Transverse colon (tissue), 4 donors: ENCODE measurements at regions not wholly inside any gene's neighbourhood (a gene's known extent, or its start where the extent isn't known, plus 50 kb on each side); places are given as distances from the start of the nearest gene placed in this dataset.

ENCODE experiments used
- DNase-seq: peaks from one replicate; pipeline ENCODE4 v3.0.0-alpha.2; 2019
- H3K27ac ChIP-seq, 4 donors: fragments of 200-600 bp; sonication (generic); 2 replicates each; pipeline ENCODE4 v1.5.1; 2016 to 2018; ENCODE audit warnings: inconsistent platforms in 4 of 4
- H3K27me3 ChIP-seq: fragments of 200-600 bp; sonication (generic); 2 replicates; pipeline ENCODE4 v1.5.1; 2017; ENCODE audit warnings: inconsistent platforms
- H3K36me3 ChIP-seq, 4 donors: fragments of 200-600 bp; sonication (generic); 2 replicates each; pipeline ENCODE4 v1.5.1; 2017 to 2019; ENCODE audit warnings: inconsistent platforms in 4 of 4
- H3K4me1 ChIP-seq, 4 donors: fragments of 200-600 bp; sonication (generic); 2 replicates each; pipeline ENCODE4 v1.5.1; 2017 to 2020; ENCODE audit warnings: inconsistent platforms in 4 of 4
- H3K4me3 ChIP-seq, 4 donors: fragments of 200-600 bp; sonication (generic); 1 replicate in 1 of 4; 2 replicates in 3 of 4; pipeline versions ENCODE4 v1.5.1 to v1.6.1; 2017 to 2019; ENCODE audit warnings: inconsistent platforms in 4 of 4
- H3K9me3 ChIP-seq, 2 donors: fragments of 200-600 bp; sonication (generic); 2 replicates each; pipeline ENCODE4 v1.5.1; 2017 to 2019; ENCODE audit warnings: inconsistent platforms in 2 of 2
- CTCF ChIP-seq, 5 experiments: fragments of 200-600 bp in 3 of 5; fragments of 450-650 bp in 2 of 5; sonication (generic) in 3 of 5; IDR thresholded peaks; 1 replicate in 2 of 5; 2 replicates in 3 of 5; pipeline ENCODE4 v1.5.1; 2016 to 2017; ENCODE audit warnings: antibody characterized with exemption in 5 of 5, inconsistent platforms in 3 of 5, mild to moderate bottlenecking in 2 of 5, moderate library complexity in 1 of 5
- EP300 ChIP-seq: sonication (generic); formaldehyde crosslinking; IDR thresholded peaks from one replicate; pipeline ENCODE4 v1.6.1; 2017; ENCODE audit warnings: antibody characterized with exemption, low read depth
- POLR2A ChIP-seq: fragments of 450-650 bp; IDR thresholded peaks from one replicate; pipeline ENCODE4 v1.6.1; 2016; ENCODE audit warnings: antibody characterized with exemption, mild to moderate bottlenecking, moderate library complexity
- POLR2AphosphoS5 ChIP-seq, 3 donors: sonication (generic); formaldehyde crosslinking; IDR thresholded peaks; one replicate each; pipeline ENCODE4 v1.6.1; 2016; ENCODE audit warnings: antibody characterized with exemption in 3 of 3
- WGBS, 2 donors: methylation state at CpG; one replicate each; pipeline ENCODE4 v1.1.5; 2018; ENCODE audit warnings: low coverage in 1 of 2; 5-methylcytosine and 5-hydroxymethylcytosine counted together
- in situ Hi-C, 4 donors: fragments of 200-750 bp; cut with MboI; loops; one replicate each; pipeline versions ENCODE4 v1.15.0 to v1.15.1; 2017; ENCODE audit warnings: low sequenced_read_pairs in 3 of 4, low pct_ligation_motif_present in 1 of 4, low pct_unique_long_range_greater_than_20kb in 1 of 4
- intact Hi-C: fragments of 100-400 bp; cut with DNase I; formaldehyde crosslinking; loops from one replicate; pipeline ENCODE4 v1.15.1; 2023; ENCODE audit warnings: low total_unique reads

GRCh38 chr11:119920666-119921387 is 191.8 kb upstream of the NECTIN1 start:
- no peaks in the 10 kb centered on the region for H3K4me1 ChIP-seq
- 67 to 81% methylated on average over 14 to 27 of the region's 27 CpGs for WGBS, 2 donors
- H3K4me3 ChIP-seq: no peak overlapping the region
- in situ Hi-C loops: no loop called here
- no peak for TF ChIP-seq EP300
- TF ChIP-seq POLR2A: no peak
- TF ChIP-seq CTCF (IDR thresholded peaks at IDR 0.05): no peak
- TF ChIP-seq POLR2AphosphoS5 (IDR thresholded peaks at IDR 0.05): no peak
- H3K36me3 ChIP-seq: no peaks in the 10 kb centered on the region
- no peaks in the 10 kb centered on the region for H3K9me3 ChIP-seq
- H3K27me3 ChIP-seq: peaks cover 11% of the 10 kb centered on the region
- DNase-seq: no peak
- H3K27ac ChIP-seq: no peak overlapping the region
- intact Hi-C loops: loop anchor here (1.0 kb wide), 1 partner anchor 25 kb away; no protein-coding TSS in a partner anchor

- no peak overlapping the region for H3K27ac ChIP-seq
- intact Hi-C loops: no loop called here
- in situ Hi-C loops: no loop called here
- H3K4me3 ChIP-seq: no peak overlapping the region
- 69% methylated on average over 6 of the region's 6 CpGs; no CpG with 5 or more reads in 1 of the 2 donors for WGBS, 2 donors
- DNase-seq: no peak
- no peaks in the 10 kb centered on the region for H3K4me1 ChIP-seq
- no peaks in the 10 kb centered on the region for H3K9me3 ChIP-seq
- peaks cover 11% of the 10 kb centered on the region for H3K27me3 ChIP-seq
- TF ChIP-seq EP300: no peak
- TF ChIP-seq POLR2A: no peak
- no peak for TF ChIP-seq POLR2AphosphoS5 (IDR thresholded peaks at IDR 0.05)
- no peaks in the 10 kb centered on the region for H3K36me3 ChIP-seq
These were observed 190.7 kb upstream of the NECTIN1 start for GRCh38 chr11:119919656-119920055.

GRCh38 chr11:119918347-119918746 is 189.3 kb upstream of the NECTIN1 start:
- no peaks in the 10 kb centered on the region for H3K4me1 ChIP-seq
- H3K4me3 ChIP-seq: no peak overlapping the region
- no peak overlapping the region for H3K27ac ChIP-seq
- in situ Hi-C loops: no loop called here
- H3K36me3 ChIP-seq: no peaks in the 10 kb centered on the region
- H3K27me3 ChIP-seq: peaks cover 11% of the 10 kb centered on the region
- H3K9me3 ChIP-seq: no peaks in the 10 kb centered on the region
- intact Hi-C loops: no loop called here
- WGBS, 2 donors: 54 to 65% methylated on average over 3 to 6 of the region's 6 CpGs
- TF ChIP-seq CTCF (IDR thresholded peaks at IDR 0.05) (no peak), POLR2AphosphoS5 (IDR thresholded peaks at IDR 0.05) (no peak), EP300 (no peak), POLR2A (no peak)
- DNase-seq: no peak

GRCh38 chr11:119916568-119916967 is 187.6 kb upstream of the NECTIN1 start:
- Histone ChIP-seq H3K4me1 (no peaks in the 10 kb centered on the region), H3K36me3 (no peaks in the 10 kb centered on the region), H3K4me3 (no peak overlapping the region), H3K27ac (no peak overlapping the region), H3K27me3 (peaks cover 11% of the 10 kb centered on the region), H3K9me3 (no peaks in the 10 kb centered on the region)
- WGBS, 2 donors: 48 to 60% methylated on average over 1 to 2 of the region's 2 CpGs
- intact Hi-C loops: no loop called here
- no peak for DNase-seq
- TF ChIP-seq EP300 (no peak), POLR2AphosphoS5 (IDR thresholded peaks at IDR 0.05) (no peak), CTCF (IDR thresholded peaks at IDR 0.05) (no peak), POLR2A (no peak)
- in situ Hi-C loops: no loop called here
